NCI-H446 treated with DMSO at 0.1 percent for 48 hours (cell line): ENCODE measurements at regions not wholly inside any gene's neighbourhood (a gene's known extent, or its start where the extent isn't known, plus 50 kb on each side); places are given as distances from the start of the nearest gene placed in this dataset.
"Not testable (repeated sequence)": the region's sequence is repeated elsewhere in the genome, so short reads cannot be mapped to it uniquely, and the experiment has no call there.

Experiments
- DNase-seq: peaks from one replicate; lab custom pipeline; 2025; lab: John Stamatoyannopoulos, UW

DNA sequence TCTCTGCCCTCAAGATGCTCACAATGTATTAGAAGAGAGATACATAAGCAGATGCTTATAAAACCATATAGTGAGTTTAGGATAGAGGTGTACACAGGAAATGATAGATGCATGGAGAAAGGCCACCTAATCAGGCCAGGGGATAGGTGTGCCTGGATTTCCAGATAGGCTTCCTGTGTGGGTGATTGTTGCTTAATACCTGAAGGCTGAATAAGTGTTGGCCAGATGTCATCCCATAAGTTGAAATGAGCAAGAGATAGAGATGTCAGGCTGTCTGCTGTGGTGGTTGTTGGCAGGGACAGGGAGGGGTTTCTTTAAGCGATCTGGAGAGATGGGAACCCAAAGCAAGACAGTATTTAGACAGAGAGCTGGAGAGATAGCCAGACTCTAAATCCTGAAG is 109.8 kb upstream of the SGK1 start:
- no peak for DNase-seq

DNA sequence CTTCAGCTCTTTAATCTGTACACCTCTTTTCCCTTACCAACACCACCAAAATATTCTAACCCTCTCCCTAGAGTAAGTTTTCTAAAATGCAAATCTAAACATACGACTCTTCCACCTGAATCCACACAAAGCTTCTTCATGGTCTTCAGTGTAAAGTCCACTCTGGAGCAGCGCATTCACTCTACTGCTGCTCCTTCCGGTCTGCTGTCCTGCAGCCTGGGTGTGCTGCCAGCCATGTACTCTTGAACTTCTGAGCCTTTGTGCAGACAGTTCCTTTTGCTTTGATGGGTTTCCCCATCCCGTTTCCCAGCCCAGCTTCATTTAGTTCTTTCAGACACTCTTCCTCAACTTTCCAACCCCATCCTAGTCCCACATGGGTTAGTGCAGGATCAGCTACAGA is 108.7 kb upstream of the SGK1 start:
- DNase-seq: no peak

DNA sequence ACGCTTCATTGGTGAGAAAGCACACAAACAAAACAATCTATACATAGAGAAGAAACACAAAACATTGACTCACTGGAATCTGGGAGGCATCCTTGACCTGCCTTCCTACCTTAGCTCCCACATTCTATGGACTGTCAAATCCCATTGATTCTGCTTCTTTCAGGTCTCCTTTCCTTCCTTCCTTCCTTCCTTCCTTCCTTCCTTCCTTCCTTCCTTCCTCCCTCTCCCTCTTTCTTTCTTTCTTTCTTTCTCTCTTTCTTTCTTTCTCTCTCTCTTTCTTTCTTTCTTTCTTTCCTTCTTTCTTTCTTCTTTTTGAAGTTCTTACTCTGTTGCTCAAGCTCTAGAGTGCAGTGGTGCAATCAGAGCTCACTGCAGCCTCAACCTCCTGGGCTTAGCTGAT is 108.0 kb upstream of the SGK1 start:
- DNase-seq: not testable (repeated sequence)

DNA sequence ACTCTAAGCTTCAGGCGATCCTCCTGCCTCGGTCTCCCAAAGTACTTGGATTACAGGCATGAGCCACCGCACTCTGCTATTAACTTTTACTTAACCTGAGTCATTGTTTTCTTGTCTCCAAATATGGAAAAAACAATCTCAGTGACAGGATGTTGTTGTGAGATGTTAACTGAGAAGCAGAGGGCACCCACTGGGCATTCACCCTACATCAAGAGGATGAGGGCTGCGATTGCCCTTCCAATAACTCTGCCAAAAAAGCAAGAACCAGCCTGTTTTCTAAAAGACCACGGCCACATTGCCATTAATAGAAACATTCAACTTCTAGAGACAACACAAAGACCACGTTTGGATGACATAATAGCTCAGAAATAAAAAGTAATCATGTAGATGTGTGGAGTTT is 107.6 kb upstream of the SGK1 start:
- no peak for DNase-seq

DNA sequence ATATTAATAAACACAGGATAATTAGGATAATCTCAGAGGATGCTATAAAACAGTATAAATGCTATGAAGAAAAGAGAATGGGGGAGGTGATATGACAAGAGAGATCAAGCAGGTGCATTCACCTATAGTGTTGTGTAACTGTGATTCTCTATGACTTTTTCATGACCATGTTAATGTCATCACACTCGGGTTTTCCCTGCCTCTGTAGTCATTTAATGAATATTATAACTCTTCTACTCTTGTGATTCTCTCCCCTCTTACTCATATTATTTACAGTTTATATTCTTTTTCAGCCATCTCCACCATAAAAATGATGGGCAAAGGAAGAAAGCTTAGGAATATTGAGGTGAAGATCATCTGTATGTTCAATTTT is 106.9 kb upstream of the SGK1 start:
- no peak for DNase-seq

DNA sequence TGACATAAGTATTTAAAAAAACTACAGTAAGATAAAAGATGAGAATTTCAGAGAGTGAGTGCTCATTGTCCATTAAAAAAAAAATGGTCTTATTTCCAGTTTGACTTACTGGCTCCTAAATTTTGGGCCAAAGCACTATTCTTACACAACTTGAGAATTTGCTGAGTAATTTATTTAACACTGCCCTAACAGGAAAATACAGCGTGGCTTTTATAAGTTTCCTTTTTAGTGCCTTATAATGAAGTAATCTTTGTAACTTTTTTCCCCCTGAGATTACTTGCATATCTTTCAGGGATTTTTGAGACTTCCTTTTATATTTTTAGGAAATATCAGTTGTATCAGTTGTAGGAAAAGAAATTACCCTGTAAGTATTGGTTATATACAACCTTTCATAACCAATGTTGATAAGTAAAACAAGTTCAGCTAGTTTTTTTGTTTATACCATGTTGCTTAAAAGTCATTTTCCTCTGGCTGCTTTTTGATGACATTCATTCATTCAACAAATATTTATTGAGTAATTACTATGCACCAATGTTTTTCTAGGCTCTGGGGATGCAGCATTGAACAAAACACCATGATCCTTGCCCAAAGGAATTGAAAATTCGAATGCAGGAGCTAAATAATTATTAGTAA is 106.4 kb upstream of the SGK1 start:
- DNase-seq: no peak

DNA sequence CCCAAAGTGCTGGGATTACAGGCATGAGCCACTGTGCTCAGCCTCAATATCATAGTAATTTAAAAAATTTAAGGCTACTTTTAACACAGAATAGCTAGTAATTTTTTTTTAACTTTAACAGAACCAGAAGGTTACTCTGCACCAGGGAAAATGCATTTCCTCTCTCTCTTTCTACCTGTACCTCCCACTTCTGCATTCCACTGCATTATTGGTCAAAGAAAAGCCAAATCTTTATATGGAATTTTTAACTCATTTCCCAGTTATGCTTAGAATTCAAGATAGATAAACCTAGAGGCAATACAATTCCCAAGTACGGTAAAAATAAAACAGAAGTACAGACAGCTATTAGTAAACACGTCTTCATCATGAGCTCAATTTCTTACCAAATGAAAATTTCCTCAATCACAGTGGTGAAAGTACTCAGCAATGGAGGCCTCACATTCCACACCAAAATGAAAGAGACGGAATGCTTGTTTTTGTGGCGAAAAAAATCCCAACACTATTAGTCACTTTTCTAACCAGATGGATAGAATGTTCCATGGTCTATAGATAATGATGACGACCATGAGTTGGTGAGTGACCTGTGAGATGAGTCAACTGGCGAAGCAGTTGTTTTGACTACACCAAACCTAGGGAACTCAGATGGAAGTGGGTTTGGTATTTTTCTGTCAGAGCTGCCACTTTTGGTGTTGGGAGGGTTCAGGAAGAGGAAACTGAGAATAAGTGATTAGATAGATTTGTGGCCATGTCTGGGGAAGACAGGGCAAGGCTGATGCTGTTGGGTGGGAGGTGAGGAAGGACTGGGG is 104.7 kb upstream of the SGK1 start:
- DNase-seq: no peak

DNA sequence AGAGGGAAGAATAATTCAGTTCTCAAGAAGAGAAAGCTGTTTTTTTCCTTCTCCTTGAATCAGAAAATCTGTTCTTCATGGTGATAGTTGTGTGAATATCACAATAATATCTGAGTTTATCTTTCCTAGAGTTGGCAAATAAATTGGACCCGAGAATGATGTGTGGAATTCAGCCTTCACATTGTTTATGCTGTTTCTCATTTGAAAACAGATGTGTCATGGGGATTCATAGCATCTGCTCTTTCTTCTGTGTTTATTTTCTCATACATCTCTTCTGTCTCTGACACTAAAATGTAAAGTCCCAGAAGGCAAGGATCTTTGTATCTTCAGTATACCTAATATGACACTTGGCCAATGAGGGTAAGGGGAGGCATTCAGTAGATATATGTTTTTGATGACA is 103.6 kb upstream of the SGK1 start:
- no peak for DNase-seq

DNA sequence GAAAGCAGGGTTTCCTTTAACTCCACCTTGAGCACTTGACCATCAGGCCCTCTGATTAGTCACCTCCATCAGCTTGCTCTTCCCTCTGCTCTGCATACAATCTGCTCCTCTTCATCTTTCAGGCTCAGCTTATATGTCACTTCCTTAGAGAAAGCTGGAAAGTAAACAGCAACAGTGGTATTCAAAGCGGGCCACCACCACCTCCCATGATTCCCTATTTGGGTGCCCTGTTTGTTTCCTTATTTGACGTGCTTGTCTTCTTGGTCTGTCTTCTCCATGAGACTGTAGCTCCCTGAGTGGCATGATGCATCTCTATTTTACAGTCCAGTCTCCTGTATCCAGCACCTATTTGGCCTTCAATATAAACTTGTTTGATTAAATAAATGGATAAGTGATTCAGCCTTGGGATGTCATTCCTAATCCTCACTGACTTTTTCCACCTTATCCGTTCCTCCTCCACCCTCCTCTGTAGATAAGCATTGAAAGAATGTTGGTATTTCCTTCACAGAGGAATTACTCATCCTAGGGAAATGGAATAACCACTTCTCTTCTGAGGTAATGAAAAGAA is 102.8 kb upstream of the SGK1 start:
- no peak for DNase-seq

DNA sequence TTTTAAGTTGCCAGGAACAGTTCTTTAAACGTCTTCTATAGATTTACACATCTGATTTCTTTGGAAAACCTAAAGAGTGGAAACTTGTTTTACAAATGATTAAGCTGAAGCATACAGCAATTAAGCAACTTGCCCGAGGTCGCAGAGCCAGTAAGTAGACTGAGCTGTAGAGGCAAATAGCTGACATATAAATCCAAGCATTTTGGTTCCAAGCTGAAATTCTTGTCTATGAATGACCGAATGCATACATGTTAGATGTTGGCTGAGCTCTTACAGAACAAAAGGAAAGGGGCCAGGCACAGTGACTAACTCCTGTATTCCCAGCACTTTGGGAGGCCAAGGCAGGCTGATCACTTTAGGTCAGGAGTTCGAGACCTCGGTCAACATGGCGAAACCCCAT is 101.8 kb upstream of the SGK1 start:
- DNase-seq: no peak

DNA sequence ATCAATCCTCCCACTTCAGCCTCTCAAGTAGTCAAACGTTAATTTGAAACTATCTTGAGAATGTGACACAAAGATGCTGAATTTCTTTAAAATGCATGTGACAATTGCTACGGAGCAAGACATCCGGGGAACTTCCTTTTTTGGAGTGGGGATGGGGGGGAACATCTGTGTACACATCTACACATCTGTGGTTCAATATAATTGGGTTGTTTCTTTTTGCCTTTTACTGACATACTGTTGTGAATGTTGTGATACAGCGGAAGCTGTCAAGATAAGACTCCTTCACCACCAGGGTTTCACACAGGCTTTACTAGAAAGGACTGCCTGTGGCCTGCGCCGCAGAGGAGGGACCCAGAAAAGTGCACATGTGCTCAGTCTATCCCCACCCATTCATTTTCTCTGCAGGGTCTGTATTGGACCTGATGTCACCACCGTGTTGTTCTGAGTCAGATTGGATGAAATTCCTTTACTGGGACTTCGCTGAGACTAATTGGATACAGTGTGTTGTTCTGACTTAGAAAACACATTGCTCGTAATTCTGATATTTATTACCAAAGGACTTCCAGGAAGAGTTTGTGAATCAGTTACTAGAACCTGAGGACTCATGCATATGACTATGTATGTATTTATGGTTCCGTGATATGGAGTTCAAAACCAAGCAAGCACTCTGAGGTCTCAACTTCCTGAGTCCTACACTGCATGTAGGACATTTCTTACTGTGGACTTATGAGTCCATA is 98.7 kb upstream of the SGK1 start:
- no peak for DNase-seq

DNA sequence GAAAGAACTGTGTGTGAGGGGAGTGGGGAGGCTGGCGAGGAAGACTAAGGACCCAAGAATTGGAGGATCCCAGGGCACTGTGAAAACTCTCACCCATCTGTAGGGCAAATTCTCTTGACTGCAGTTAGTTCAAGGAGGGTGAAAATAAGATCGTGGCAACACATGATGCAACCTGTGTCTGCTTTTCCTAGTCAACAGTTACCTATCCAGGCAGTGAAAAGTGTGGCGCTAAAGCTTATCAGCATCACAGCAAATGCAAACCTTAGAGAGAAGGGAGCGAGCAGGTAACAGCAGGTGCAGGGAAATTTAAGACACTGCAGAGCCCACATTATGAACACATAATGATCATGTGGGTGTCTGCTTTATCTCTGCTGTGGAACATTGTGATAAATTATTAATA is 97.7 kb upstream of the SGK1 start:
- no peak for DNase-seq

DNA sequence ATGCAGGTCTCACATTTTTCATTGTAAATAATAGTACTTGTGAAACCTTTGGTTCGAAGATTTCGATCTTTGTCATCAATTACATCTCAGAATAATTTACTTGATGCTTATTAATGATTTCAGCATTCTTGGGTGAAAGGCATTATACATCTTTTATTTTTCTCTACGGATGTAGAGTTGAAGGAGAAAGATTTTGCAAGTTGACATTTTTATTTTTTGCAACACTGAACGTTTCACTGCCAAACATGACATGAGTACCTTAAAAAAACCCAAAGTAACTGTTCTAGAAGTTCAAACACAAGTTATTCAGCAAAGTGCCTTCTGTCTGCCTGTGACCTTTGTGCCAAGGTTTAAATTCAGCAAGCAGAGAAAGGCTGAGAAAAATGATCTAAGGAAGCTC is 97.3 kb upstream of the SGK1 start:
- DNase-seq: no peak

DNA sequence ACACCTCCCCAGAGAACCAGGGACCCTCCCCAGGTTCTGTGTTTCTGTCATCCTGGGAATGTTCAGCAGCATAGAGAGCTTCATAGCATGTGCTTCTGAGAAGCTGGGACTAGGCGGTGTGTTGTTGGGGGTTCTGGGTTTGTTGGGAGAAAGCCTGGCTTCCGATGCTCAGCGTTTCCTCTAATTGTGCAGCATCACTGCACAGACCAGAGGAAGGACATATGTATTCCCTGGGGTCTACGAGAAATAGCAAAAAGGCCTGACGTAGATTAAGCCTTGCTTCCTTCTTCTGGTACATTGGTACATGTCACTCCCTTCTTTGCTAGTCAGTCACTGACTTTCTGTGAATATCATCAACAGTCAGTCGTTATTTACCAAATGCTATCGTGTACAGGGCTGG is 96.9 kb upstream of the SGK1 start:
- no peak for DNase-seq

DNA sequence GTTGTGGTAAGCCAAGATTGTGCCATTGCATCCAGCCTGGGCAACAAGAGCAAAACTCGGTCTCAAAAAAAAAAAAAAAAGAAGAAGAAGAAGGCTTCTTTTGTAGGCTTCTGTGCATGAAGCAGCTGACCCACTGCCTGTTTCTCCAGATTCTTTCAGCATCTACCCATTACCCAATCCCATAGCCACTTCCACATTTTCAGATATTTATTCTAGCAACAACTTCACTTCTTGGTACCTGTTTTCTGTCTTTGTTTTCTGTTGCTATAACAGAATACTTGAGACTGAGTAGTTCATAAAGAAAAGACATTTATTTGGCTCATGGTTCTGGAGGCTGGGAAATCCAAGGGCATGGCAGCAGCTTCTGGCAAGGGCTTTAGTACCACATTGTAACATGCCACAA is 95.3 kb upstream of the SGK1 start:
- no peak for DNase-seq

DNA sequence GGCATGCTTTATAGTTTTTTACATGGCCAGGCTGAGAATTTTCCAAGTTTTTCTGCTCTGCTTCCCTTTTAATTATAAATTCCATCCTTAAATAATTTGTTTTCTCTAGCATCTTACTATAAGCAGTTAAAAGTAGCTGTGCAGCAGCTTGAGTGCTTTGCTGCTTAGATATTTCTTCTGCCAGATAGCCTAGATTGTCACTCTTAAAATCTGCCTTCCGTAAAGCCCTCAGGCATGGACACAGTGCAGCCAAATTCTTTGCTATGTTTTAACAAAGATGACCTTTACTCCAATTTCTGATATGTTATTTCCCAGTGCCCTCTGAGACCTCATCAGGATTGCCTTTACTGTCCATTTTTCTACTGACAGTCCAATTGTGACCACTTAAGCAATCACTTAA is 92.6 kb upstream of the SGK1 start:
- DNase-seq: no peak

DNA sequence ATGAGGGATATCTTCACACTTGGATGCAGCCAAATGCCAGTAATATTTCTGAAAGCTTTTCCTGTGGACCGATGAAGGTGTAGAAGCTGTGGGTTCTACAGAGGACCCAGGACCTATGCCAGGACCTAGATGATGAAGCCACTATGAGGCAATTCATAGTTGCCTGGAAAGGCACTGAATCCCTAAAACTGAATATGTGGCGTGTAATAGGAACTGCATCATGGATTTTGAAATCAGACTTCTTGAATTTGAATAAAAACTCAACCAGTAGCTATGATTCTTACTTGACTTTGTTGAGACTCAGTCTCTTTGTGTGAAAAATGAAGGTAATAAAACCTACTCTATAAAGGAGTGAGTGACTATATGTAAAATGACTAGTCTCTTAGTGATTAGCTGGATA is 89.9 kb upstream of the SGK1 start:
- DNase-seq: no peak

DNA sequence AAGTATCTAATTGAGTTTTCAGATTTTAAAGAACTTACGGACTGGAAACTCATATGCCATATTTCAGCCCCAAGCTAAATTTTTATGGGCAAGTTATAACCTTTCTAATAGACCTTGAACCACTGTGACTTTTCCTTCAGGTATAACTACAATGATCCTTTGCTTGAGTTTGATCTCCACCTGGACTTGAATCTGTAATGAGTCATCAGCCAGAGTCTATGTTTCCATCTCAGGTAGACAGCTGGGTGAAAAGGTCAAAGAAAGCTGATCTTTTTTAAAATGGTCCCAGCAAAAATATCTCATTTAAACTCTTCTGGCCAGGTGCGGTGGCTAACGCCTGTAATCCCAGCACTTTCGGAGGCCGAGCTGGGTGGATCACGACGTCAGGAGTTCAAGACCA is 88.4 kb upstream of the SGK1 start:
- DNase-seq: no peak

DNA sequence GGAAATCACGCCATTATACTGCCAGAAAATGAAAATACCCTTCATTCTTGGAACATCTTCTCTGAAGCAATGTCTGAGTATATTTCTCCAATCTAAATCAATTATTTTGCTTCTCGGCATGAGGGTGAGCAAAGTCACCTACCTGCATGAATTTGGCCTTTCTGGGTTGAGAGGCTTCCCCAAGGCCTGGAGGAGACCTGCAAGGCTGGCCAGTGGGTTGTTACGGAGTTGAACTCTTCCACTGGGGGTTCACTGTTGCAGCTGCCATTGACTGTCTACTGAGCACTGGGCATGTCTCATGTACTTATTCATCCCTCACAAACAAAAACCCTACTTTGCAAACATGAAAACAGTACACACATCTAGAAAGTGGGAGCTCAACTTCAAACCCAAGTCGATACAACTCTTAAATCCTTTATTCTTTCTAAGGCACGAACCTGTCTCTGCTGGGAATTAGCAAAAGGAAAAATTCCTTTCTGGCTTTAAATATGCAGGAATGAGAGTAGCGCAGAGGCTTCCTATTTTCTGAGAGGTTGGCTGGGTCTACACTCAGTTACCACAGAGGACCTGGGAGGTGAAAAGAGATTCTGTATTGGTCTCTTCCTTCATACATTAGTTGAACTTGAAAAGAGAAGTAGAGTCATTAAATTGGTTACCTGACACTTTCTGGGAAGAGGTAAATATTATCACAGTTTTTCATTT is 87.6 kb upstream of the SGK1 start:
- DNase-seq: no peak

DNA sequence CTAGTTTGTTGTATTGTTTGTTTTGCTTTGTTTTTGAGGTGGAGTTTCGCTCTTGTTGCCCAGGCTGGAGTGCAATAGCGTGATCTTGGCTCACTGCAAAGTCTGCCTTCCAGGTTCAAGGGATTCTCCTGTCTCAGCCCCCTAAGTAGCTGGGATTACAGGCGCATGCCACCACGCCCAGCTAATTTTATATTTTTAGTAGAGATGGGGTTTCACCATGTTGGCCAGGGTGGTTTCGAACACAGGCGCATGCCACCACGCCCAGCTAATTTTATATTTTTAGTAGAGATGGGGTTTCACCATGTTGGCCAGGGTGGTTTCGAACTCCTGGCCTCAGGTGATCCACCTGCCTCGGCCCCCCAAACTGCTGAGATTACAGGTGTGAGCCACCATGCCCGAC is 85.4 kb upstream of the SGK1 start:
- not testable (repeated sequence) for DNase-seq

DNA sequence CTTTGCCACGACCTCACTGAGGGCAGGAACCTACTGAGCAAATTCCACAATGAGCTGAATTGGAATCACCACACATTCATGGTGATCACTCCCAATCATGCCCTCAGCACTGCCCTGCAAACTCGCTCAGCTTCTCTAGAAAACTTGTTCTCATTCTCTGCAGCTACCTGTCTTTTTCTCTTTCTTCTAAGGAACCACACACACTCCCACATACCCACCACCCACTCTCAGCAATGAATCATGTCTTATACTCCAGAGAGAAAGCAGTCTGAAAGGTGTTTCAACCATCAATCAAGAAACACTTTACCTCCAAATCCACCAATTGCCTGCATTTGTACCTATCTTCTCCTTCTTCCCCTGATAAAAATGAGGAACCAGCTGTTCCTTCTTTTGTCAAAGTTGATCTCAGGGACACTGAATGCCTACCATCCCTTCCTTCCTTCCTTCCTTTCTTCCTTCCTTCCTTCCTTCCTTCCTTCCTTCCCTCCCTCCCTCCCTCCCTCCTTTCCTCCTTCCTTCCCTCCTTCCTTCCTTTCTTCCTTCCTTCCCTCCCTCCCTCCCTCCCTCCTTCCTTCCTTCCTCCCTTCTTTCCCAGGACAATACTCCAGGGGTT is 84.6 kb upstream of the SGK1 start:
- no peak for DNase-seq

DNA sequence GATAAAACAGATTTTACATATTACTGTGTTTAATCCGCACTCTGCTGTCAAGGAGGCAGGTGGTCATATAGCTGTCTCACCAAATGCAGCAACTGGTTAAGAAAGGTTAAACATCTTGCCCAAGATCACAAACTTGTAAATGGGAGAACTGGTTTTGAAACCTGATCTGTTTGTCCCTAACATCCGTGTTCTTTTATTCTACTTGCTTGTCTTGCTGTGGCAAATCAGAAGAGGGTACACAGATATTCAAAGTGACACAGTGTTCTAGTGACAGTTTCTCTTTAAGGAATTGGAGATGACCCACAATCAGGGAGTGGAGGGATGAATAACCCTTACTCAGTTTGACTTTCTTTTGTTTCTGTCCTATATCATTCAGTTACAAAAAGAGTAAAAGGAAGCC is 83.0 kb upstream of the SGK1 start:
- no peak for DNase-seq
